Bronchial epithelial cell (primary cell): ENCODE measurements at regions not wholly inside any gene's neighbourhood (a gene's known extent, or its start where the extent isn't known, plus 50 kb on each side); places are given as distances from the start of the nearest gene placed in this dataset.
"Not testable (repeated sequence)": the region's sequence is repeated elsewhere in the genome, so short reads cannot be mapped to it uniquely, and the experiment has no call there.

Experiments
- DNase-seq: peaks from one replicate; pipeline ENCODE4 v3.0.0-alpha.2; 2010; ENCODE audit warnings: low read depth
- FAIRE-seq: peaks from 2 replicates; lab custom pipeline; 2011; peaks lifted over from hg19 to GRCh38; lab: Jason Lieb, UNC
- H3K27me3 ChIP-seq: 2 replicates; pipeline ENCODE4 v1.5.1; 2011; ENCODE audit warnings: low read length; ENCODE audit not compliant: control insufficient read depth, insufficient read depth
- H3K36me3 ChIP-seq: 2 replicates; pipeline ENCODE4 v1.5.1; 2011; ENCODE audit warnings: low read length; ENCODE audit not compliant: control insufficient read depth, insufficient read depth
- H3K4me3 ChIP-seq: 2 replicates; pipeline ENCODE4 v1.5.1; 2011; ENCODE audit warnings: mild to moderate bottlenecking, low read depth, low read length, control low read depth
- TF ChIP-seq, protein P1 (sequence below): IDR thresholded peaks from 2 replicates; pipeline ENCODE4 v1.5.1; 2011; ENCODE audit warnings: mild to moderate bottlenecking, moderate library complexity, low read length, control low read depth, inconsistent platforms; ENCODE audit not compliant: insufficient read depth, severe bottlenecking

GRCh38 chr11:43135966-43136534 lies 175.7 kb upstream of the API5 start:
- FAIRE-seq (no peak), DNase-seq (no peak)
- TF ChIP-seq, protein P1, sequence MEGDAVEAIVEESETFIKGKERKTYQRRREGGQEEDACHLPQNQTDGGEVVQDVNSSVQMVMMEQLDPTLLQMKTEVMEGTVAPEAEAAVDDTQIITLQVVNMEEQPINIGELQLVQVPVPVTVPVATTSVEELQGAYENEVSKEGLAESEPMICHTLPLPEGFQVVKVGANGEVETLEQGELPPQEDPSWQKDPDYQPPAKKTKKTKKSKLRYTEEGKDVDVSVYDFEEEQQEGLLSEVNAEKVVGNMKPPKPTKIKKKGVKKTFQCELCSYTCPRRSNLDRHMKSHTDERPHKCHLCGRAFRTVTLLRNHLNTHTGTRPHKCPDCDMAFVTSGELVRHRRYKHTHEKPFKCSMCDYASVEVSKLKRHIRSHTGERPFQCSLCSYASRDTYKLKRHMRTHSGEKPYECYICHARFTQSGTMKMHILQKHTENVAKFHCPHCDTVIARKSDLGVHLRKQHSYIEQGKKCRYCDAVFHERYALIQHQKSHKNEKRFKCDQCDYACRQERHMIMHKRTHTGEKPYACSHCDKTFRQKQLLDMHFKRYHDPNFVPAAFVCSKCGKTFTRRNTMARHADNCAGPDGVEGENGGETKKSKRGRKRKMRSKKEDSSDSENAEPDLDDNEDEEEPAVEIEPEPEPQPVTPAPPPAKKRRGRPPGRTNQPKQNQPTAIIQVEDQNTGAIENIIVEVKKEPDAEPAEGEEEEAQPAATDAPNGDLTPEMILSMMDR, result no peak
- H3K36me3 ChIP-seq, result no peaks in the 10 kb centered on the region
- no peaks in the 10 kb centered on the region for H3K27me3 ChIP-seq
- H3K4me3 ChIP-seq, result no peak overlapping the region

- TF ChIP-seq, protein P1, result no peak
- Histone ChIP-seq H3K4me3 (no peak overlapping the region), H3K36me3 (no peaks in the 10 kb centered on the region), H3K27me3 (no peaks in the 10 kb centered on the region)
- DNase-seq, result no peak
- no peak for FAIRE-seq
These were observed 173.1 kb upstream of the API5 start for GRCh38 chr11:43138621-43139140.

DNA sequence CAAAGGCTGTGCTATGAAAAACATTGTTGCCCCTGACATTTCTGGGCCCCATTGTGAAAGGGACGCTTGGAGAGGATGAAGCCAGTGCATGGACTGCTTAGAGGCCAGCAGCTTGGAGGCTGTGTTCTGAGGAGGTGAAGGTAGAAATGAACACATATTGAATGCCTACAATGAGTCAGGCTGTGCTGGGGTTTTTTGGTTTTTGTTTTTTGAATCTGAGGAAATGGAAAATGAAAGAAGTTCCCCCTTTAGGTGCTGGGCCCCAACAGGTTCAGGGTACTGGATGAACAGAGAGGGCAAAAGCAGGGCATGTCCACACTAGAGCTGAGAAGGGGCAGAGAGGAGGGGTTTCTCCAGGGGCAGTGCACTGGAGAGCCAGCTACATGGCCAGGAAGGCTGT lies 166.1 kb upstream of the API5 start:
- Histone ChIP-seq H3K27me3 (no peaks in the 10 kb centered on the region), H3K4me3 (no peak overlapping the region), H3K36me3 (no peaks in the 10 kb centered on the region)
- DNase-seq, result no peak
- TF ChIP-seq, protein P1, result no peak
- no peak for FAIRE-seq

GRCh38 chr11:43150697-43151096 lies 161.1 kb upstream of the API5 start:
- TF ChIP-seq, protein P1, result no peak
- no peak for FAIRE-seq
- no peaks in the 10 kb centered on the region for H3K27me3 ChIP-seq

GRCh38 chr11:43164831-43165230 lies 147.0 kb upstream of the API5 start:
- no peak for FAIRE-seq

More at GRCh38 chr11:43150697-43151096, 161.1 kb upstream of the API5 start:
- DNase-seq, result no peak
- H3K36me3 ChIP-seq, result no peaks in the 10 kb centered on the region
- H3K4me3 ChIP-seq, result no peak overlapping the region

GRCh38 chr11:43165393-43165792 lies 146.4 kb upstream of the API5 start:
- not testable (repeated sequence) for H3K4me3 ChIP-seq, H3K36me3 ChIP-seq, H3K27me3 ChIP-seq, DNase-seq, FAIRE-seq

More at GRCh38 chr11:43164831-43165230, 147.0 kb upstream of the API5 start:
- DNase-seq, result no peak
- no peaks in the 10 kb centered on the region for H3K27me3 ChIP-seq
- no peaks in the 10 kb centered on the region for H3K36me3 ChIP-seq
- no peak overlapping the region for H3K4me3 ChIP-seq
- TF ChIP-seq, protein P1, result no peak

DNA sequence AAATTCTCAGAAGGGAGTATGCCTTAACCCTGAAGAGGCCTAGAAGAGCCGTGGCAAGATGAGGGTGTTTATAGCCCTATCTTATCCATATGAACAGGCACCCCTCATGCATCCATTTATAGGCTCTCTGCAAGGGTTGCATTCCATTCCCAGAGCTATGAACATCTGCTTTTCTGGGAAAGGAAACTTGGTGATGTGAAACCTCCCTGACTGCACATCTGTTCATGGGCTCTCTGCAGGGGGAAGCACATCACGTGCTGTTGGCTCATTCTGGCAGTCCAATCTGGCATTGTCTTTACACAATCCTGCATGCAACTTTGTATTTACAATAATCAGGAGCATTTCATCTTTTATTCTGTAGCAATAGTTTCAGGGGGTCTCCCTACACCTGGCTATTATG lies 143.6 kb upstream of the API5 start:
- FAIRE-seq, H3K27me3 ChIP-seq, DNase-seq, H3K4me3 ChIP-seq, H3K36me3 ChIP-seq: not testable (repeated sequence)
